Stimulated activated CD4-positive, alpha-beta T cell treated with anti-CD3 and anti-CD28 coated beads, Interleukin-4, amount 100 ng/mL, for 48 hours (primary cell): ENCODE measurements at regions not wholly inside any gene's neighbourhood (a gene's known extent, or its start where the extent isn't known, plus 50 kb on each side); places are given as distances from the start of the nearest gene placed in this dataset.
A peak's percentile ranks its signal among the peaks of the same experiment; 100 is the strongest.
"Not testable (repeated sequence)": the region's sequence is repeated elsewhere in the genome, so short reads cannot be mapped to it uniquely, and the experiment has no call there.

ENCODE experiments used
- DNase-seq, 2 donors: peaks; one replicate each; pipeline ENCODE4 v3.0.0-alpha.2; 2020; ENCODE audit warnings: low read depth in 2 of 2

- DNase-seq = no peak
Measured at GRCh38 chr10:63920926-63921325, 399.7 kb downstream of the REEP3 start.

GRCh38 chr10:63921908-63922467 is 400.8 kb downstream of the REEP3 start:
- no peak for DNase-seq

- DNase-seq = no peak
Measured at GRCh38 chr10:63922468-63923284, 401.5 kb downstream of the REEP3 start.

GRCh38 chr10:63929831-63930467 is 408.7 kb downstream of the REEP3 start:
- no peak for DNase-seq

GRCh38 chr10:63930584-63930983 is 409.4 kb downstream of the REEP3 start:
- DNase-seq = no peak

GRCh38 chr10:63935705-63936104 is 414.5 kb downstream of the REEP3 start:
- no peak for DNase-seq

GRCh38 chr10:63940277-63940922 is 419.2 kb downstream of the REEP3 start:
- no peak for DNase-seq

- DNase-seq = no peak
Measured at GRCh38 chr10:63964406-63964805, 443.2 kb downstream of the REEP3 start.

- no peak for DNase-seq
Measured at GRCh38 chr10:63965846-63966245, 444.6 kb downstream of the REEP3 start.

- DNase-seq = no peak
Measured at GRCh38 chr10:63972949-63973827, 452.0 kb downstream of the REEP3 start.

- DNase-seq = peak; percentile 18 to 41
Measured at GRCh38 chr10:63976538-63976937, 455.3 kb downstream of the REEP3 start.

GRCh38 chr10:63977329-63977923 is 456.2 kb downstream of the REEP3 start:
- DNase-seq = peak; percentile 1 to 11

GRCh38 chr10:63980870-63981269 is 459.7 kb downstream of the REEP3 start:
- not testable (repeated sequence) for DNase-seq

GRCh38 chr10:63984061-63984460 is 462.9 kb downstream of the REEP3 start:
- not testable (repeated sequence) for DNase-seq

GRCh38 chr10:63986536-63986935 is 465.3 kb downstream of the REEP3 start:
- DNase-seq = no peak

GRCh38 chr10:63987212-63987611 is 466.0 kb downstream of the REEP3 start:
- no peak for DNase-seq

GRCh38 chr10:63994371-63994770 is 473.2 kb downstream of the REEP3 start:
- no peak for DNase-seq

GRCh38 chr10:64007157-64007556 is 486.0 kb downstream of the REEP3 start:
- DNase-seq = no peak

- DNase-seq = no peak
Measured at GRCh38 chr10:64010711-64011110, 489.5 kb downstream of the REEP3 start.

- DNase-seq = no peak
Measured at GRCh38 chr10:64011912-64012714, 490.9 kb downstream of the REEP3 start.
